Islet of Langerhans (tissue), 1 donor: ENCODE measurements at regions not wholly inside any gene's neighbourhood (a gene's known extent, or its start where the extent isn't known, plus 50 kb on each side); places are given as distances from the start of the nearest gene placed in this dataset.

ENCODE experiments used
- FAIRE-seq: peaks from one replicate; lab custom pipeline; 2011; peaks lifted over from hg19 to GRCh38; lab: Jason Lieb, UNC

- FAIRE-seq = no peak
Measured at GRCh38 chrX:131907488-131908314, 115.4 kb upstream of the STK26 start.

GRCh38 chrX:131910586-131910985 lies 112.5 kb upstream of the STK26 start:
- no peak for FAIRE-seq

GRCh38 chrX:131915488-131915887 lies 107.6 kb upstream of the STK26 start:
- FAIRE-seq = no peak

GRCh38 chrX:131917588-131917987 lies 105.5 kb upstream of the STK26 start:
- no peak for FAIRE-seq

GRCh38 chrX:131918839-131919238 lies 104.3 kb upstream of the STK26 start:
- FAIRE-seq = no peak

- FAIRE-seq = no peak
Measured at GRCh38 chrX:131923614-131924250, 99.4 kb upstream of the STK26 start.

- FAIRE-seq = no peak
Measured at GRCh38 chrX:131938749-131939148, 84.4 kb upstream of the STK26 start.

- FAIRE-seq = no peak
Measured at GRCh38 chrX:131942034-131942433, 81.1 kb upstream of the STK26 start.

- FAIRE-seq = no peak
Measured at GRCh38 chrX:131944936-131945902, 77.9 kb upstream of the STK26 start.

GRCh38 chrX:131951166-131951565 lies 71.9 kb upstream of the STK26 start:
- FAIRE-seq = no peak

- no peak for FAIRE-seq
Measured at GRCh38 chrX:131955099-131955777, 67.9 kb upstream of the STK26 start.

- FAIRE-seq = no peak
Measured at GRCh38 chrX:131958724-131959123, 64.4 kb upstream of the STK26 start.

- no peak for FAIRE-seq
Measured at GRCh38 chrX:131970347-131970746, 52.8 kb upstream of the STK26 start.
